PFSK-1 (cell line): ENCODE measurements at regions not wholly inside any gene's neighbourhood (a gene's known extent, or its start where the extent isn't known, plus 50 kb on each side); places are given as distances from the start of the nearest gene placed in this dataset.

Experiments used
- FOXP2 ChIP-seq: optimal IDR thresholded peaks from 2 replicates; pipeline ENCODE3; 2011; ENCODE audit warnings: borderline replicate concordance, control low read depth, inconsistent platforms; ENCODE audit not compliant: insufficient read depth; ENCODE audit errors: extremely low read length, extremely low read depth
- POLR2AphosphoS5 ChIP-seq: IDR thresholded peaks from 2 replicates; pipeline ENCODE4 v1.6.1; 2012; ENCODE audit warnings: low read depth, mild to moderate bottlenecking, control low read depth, low read length, moderate library complexity
- SIN3A ChIP-seq: IDR thresholded peaks from 2 replicates; pipeline ENCODE4 v1.6.1; 2012; ENCODE audit warnings: mild to moderate bottlenecking, low read length, moderate library complexity, borderline replicate concordance; ENCODE audit not compliant: insufficient read depth
- TAF1 ChIP-seq: IDR thresholded peaks from 2 replicates; pipeline ENCODE4 v1.6.1; 2012; ENCODE audit warnings: low read length, control low read depth, borderline replicate concordance; ENCODE audit not compliant: insufficient read depth
- TF ChIP-seq, protein P1 (sequence below), 2 experiments: IDR thresholded peaks; 2 replicates each; pipeline versions ENCODE4 v1.6.1 to v1.8.0; 2011 to 2012; ENCODE audit warnings: low read depth in 2 of 2, low read length in 2 of 2, control low read depth in 1 of 2, inconsistent platforms in 1 of 2, mild to moderate bottlenecking in 1 of 2, moderate library complexity in 1 of 2; ENCODE audit not compliant: insufficient read depth in 1 of 2

DNA sequence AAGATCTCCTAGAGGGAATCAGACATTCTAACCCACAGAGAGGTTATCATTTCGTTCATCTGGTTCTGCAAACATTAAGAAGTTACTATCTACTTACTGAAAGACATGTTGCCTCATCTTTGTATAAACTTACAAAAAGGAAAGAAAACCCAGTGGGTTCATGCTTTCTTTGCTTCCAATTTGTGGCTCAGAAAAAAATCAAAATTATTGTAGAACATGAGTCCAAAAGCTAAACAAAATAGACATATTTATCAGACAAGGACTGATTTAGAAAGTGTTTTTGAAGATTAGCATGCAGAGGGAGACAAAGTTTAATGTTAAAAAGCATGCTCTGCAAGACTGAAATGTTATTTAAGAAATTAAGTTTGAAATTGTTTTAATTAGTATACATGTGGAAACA is 123.1 kb downstream of the MBL2 start:
- no peak for TF ChIP-seq POLR2AphosphoS5
- no peak for TF ChIP-seq TAF1
- no peak for TF ChIP-seq FOXP2
- TF ChIP-seq, protein P1, sequence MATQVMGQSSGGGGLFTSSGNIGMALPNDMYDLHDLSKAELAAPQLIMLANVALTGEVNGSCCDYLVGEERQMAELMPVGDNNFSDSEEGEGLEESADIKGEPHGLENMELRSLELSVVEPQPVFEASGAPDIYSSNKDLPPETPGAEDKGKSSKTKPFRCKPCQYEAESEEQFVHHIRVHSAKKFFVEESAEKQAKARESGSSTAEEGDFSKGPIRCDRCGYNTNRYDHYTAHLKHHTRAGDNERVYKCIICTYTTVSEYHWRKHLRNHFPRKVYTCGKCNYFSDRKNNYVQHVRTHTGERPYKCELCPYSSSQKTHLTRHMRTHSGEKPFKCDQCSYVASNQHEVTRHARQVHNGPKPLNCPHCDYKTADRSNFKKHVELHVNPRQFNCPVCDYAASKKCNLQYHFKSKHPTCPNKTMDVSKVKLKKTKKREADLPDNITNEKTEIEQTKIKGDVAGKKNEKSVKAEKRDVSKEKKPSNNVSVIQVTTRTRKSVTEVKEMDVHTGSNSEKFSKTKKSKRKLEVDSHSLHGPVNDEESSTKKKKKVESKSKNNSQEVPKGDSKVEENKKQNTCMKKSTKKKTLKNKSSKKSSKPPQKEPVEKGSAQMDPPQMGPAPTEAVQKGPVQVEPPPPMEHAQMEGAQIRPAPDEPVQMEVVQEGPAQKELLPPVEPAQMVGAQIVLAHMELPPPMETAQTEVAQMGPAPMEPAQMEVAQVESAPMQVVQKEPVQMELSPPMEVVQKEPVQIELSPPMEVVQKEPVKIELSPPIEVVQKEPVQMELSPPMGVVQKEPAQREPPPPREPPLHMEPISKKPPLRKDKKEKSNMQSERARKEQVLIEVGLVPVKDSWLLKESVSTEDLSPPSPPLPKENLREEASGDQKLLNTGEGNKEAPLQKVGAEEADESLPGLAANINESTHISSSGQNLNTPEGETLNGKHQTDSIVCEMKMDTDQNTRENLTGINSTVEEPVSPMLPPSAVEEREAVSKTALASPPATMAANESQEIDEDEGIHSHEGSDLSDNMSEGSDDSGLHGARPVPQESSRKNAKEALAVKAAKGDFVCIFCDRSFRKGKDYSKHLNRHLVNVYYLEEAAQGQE (IDR thresholded peaks at IDR 0.05; ENCODE audit: insufficient read depth in 1 of 2, low read depth in 2 of 2, low read length in 2 of 2) = no peak
- no peak for TF ChIP-seq SIN3A

DNA sequence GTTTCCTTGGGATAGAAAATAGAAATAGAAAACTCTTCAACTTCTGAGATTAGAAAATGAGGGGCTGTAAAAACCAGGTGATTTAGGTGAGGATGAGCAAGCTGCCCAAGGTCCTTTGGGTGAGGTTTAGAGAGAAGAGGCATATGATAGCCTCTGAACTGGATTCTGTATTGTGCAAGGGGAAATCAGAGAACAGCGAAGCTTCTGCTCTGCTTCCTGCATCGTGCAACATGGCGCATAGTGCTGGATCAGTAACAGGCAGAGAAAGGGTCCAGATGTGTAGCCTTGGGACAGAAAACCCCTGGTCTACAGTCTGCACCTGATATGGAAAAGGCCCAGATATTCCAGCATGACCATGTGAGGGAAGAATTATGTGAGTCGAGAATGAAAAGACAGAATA is 121.7 kb downstream of the MBL2 start:
- TF ChIP-seq, protein P1 (IDR thresholded peaks at IDR 0.05; ENCODE audit: insufficient read depth in 1 of 2, low read depth in 2 of 2, low read length in 2 of 2) = no peak
- TF ChIP-seq FOXP2 (no peak), TAF1 (no peak)

DNA sequence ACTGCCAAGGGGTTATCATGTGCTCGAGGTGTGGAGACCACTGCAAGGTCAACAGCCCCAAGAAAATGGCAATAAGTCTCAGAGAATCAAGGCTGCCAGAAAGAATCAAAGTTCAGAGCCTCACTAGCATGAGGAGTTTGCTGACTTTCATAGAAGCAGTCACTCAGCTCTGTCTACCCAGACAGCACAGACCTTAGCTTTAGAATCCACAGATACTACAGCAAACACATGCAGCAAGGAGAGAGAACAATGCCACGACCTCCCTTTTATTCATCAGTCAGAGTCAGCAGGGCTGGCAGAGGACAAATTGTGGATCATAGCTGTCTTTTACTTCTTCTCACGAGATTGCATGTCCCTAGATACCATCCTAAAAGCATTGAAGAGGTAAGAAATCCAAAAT is 121.3 kb downstream of the MBL2 start:
- no peak for TF ChIP-seq FOXP2
- TF ChIP-seq, protein P1 (IDR thresholded peaks at IDR 0.05; ENCODE audit: insufficient read depth in 1 of 2, low read depth in 2 of 2, low read length in 2 of 2) = no peak
- TF ChIP-seq TAF1 = no peak
- TF ChIP-seq SIN3A = no peak
- TF ChIP-seq POLR2AphosphoS5 = no peak

DNA sequence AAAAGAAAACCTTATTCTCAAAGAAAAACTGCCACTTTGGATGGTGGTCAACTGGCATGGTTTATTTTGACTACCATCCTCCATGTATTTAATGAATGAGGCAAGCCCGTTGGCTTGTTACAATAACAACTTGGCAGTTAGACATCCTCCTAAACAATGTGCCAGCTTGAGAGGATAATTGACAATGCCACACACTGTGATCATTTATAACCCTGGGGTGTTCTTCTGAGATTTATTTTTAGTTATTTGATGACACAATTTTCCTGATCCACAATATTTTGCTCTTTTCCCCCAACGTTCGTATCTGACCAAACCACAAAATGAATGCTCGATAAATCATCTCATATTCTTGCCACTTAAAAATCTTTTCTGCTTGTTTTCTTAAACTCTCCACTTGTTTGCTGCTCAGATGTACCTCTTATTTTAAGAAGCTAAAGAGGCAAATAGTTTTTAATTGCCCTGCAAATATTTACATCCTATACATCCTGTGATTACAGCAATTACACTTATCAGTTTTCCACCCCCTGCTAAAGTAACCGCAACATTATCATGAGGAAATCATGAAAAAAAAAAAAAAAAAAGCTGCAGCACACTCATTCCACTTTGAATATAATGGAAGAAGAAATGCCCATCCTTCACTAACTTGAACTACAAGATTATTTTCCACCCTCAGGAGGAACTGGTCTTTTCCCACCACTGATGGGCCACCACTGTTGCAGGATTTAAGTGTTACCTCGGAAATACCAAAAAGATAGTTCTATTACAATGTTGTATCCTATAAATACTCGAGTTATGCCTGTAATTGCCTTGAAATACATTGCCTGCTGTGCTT is 119.9 kb downstream of the MBL2 start:
- TF ChIP-seq FOXP2 (no peak), SIN3A (no peak), POLR2AphosphoS5 (no peak), TAF1 (no peak)
- TF ChIP-seq, protein P1 (IDR thresholded peaks at IDR 0.05; ENCODE audit: insufficient read depth in 1 of 2, low read depth in 2 of 2, low read length in 2 of 2) = no peak
